CD14-positive monocyte (primary cell): ENCODE measurements at regions not wholly inside any gene's neighbourhood (a gene's known extent, or its start where the extent isn't known, plus 50 kb on each side); places are given as distances from the start of the nearest gene placed in this dataset.

Experiments used
- DNase-seq, 3 donors: peaks; one replicate each; pipeline ENCODE4 v3.0.0-alpha.2; 2011 to 2022
- H2AFZ ChIP-seq: 2 replicates; pipeline ENCODE4 v1.6.0; 2012; ENCODE audit warnings: mild to moderate bottlenecking, low read depth, low read length, inconsistent platforms; ENCODE audit not compliant: insufficient read depth, poor library complexity, severe bottlenecking
- H3K27ac ChIP-seq, 2 donors: 1 replicate in 1 of 2; 2 replicates in 1 of 2; pipeline ENCODE4 v1.5.1; 2012 to 2013; ENCODE audit warnings: low read length in 2 of 2, control low read depth in 1 of 2, inconsistent platforms in 1 of 2, low read depth in 1 of 2, mild to moderate bottlenecking in 1 of 2
- H3K27me3 ChIP-seq, 2 donors: one replicate each; pipeline versions ENCODE4 v1.6.0 to v1.6.1; 2011 to 2013; ENCODE audit warnings: low read length in 2 of 2; ENCODE audit not compliant: control insufficient read depth in 2 of 2, insufficient read depth in 2 of 2
- H3K36me3 ChIP-seq, 2 donors: replicated peaks in 1 of 2; 1 replicate in 1 of 2; 2 replicates in 1 of 2; pipeline versions ENCODE4 v1.5.1 to v1.6.1; 2012 to 2013; ENCODE audit warnings: low read length in 2 of 2, control low read depth in 1 of 2, inconsistent platforms in 1 of 2, mild to moderate bottlenecking in 1 of 2; ENCODE audit not compliant: insufficient read depth in 2 of 2, control insufficient read depth in 1 of 2
- H3K4me1 ChIP-seq, 2 donors: 1 replicate in 1 of 2; 2 replicates in 1 of 2; pipeline versions ENCODE4 v1.5.1 to v1.6.1; 2012 to 2013; ENCODE audit warnings: low read length in 2 of 2, control low read depth in 1 of 2, inconsistent platforms in 1 of 2, mild to moderate bottlenecking in 1 of 2, moderate library complexity in 1 of 2; ENCODE audit not compliant: insufficient read depth in 2 of 2, control insufficient read depth in 1 of 2
- H3K4me2 ChIP-seq: replicated peaks from 2 replicates; pipeline ENCODE3; 2012; ENCODE audit warnings: low read length, moderate library complexity, mild to moderate bottlenecking; ENCODE audit not compliant: poor library complexity, severe bottlenecking; ENCODE audit errors: extremely low read depth
- H3K4me3 ChIP-seq, 3 experiments: fragments of 200-600 bp in 1 of 3; sonication (generic) in 1 of 3; replicated peaks in 1 of 3; 1 replicate in 2 of 3; 2 replicates in 1 of 3; pipeline ENCODE4 v1.5.1; 2011 to 2013; ENCODE audit warnings: low read length in 3 of 3, mild to moderate bottlenecking in 3 of 3, control low read depth in 2 of 3, low read depth in 2 of 3, inconsistent platforms in 1 of 3, moderate library complexity in 1 of 3
- H3K79me2 ChIP-seq: 2 replicates; pipeline ENCODE4 v1.6.0; 2012; ENCODE audit warnings: mild to moderate bottlenecking, control low read depth, inconsistent platforms, low read length, moderate library complexity; ENCODE audit not compliant: insufficient read depth
- H3K9ac ChIP-seq: 2 replicates; pipeline ENCODE4 v1.6.0; 2017; ENCODE audit warnings: low read length, mild to moderate bottlenecking; ENCODE audit not compliant: insufficient read depth, poor library complexity, severe bottlenecking
- H3K9me3 ChIP-seq, 2 donors: replicated peaks in 1 of 2; 1 replicate in 1 of 2; 2 replicates in 1 of 2; pipeline versions ENCODE4 v1.5.1 to v1.6.1; 2012 to 2013; ENCODE audit warnings: low read length in 2 of 2, control low read depth in 1 of 2; ENCODE audit not compliant: control insufficient read depth in 1 of 2, insufficient read depth in 1 of 2
- H4K20me1 ChIP-seq: 2 replicates; pipeline ENCODE4 v1.6.0; 2012; ENCODE audit warnings: mild to moderate bottlenecking, low read length, control low read depth, moderate library complexity; ENCODE audit not compliant: insufficient read depth
- H3K27ac Mint-ChIP-seq, 7 donors: one replicate each; pipeline ENCODE4 v1.8.0; 2020; ENCODE audit warnings: mild to moderate bottlenecking in 7 of 7, mixed read lengths in 7 of 7, moderate library complexity in 6 of 7, inconsistent platforms in 2 of 7
- H3K27me3 Mint-ChIP-seq, 3 donors: one replicate each; pipeline ENCODE4 v1.8.0; 2021 to 2022; ENCODE audit warnings: low read depth in 3 of 3, mild to moderate bottlenecking in 3 of 3, mixed read lengths in 3 of 3, moderate library complexity in 3 of 3, inconsistent platforms in 1 of 3
- H3K36me3 Mint-ChIP-seq, 2 donors: one replicate each; pipeline ENCODE4 v1.8.0; 2020; ENCODE audit warnings: mixed read lengths in 2 of 2, inconsistent platforms in 1 of 2, mild to moderate bottlenecking in 1 of 2
- H3K4me1 Mint-ChIP-seq: one replicate; pipeline ENCODE4 v1.8.0; 2020; ENCODE audit warnings: mild to moderate bottlenecking, mixed read lengths
- H3K4me3 Mint-ChIP-seq, 2 donors: one replicate each; pipeline ENCODE4 v1.8.0; 2020; ENCODE audit warnings: mild to moderate bottlenecking in 2 of 2, mixed read lengths in 2 of 2, moderate library complexity in 1 of 2
- H3K9me3 Mint-ChIP-seq, 7 donors: one replicate each; pipeline ENCODE4 v1.8.0; 2020 to 2022; ENCODE audit warnings: mixed read lengths in 7 of 7, mild to moderate bottlenecking in 6 of 7, moderate library complexity in 6 of 7, inconsistent platforms in 2 of 7
- CTCF ChIP-seq: fragments of 200-600 bp; IDR thresholded peaks from one replicate; pipeline ENCODE4 v1.8.0; 2022; ENCODE audit warnings: antibody characterized with exemption, mild to moderate bottlenecking
- WGBS: methylation state at CpG from one replicate; pipeline ENCODE4 v1.1.5; 2013; ENCODE audit warnings: missing lambda C conversion rate; ENCODE audit not compliant: insufficient coverage; 5-methylcytosine and 5-hydroxymethylcytosine counted together
- intact Hi-C, 2 donors: fragments of 100-400 bp; cut with micrococcal nuclease; formaldehyde crosslinking; loops; one replicate each; pipeline versions ENCODE4 v1.15.0 to v1.15.1; 2023

GRCh38 chr6:75025371-75025770 lies 180.5 kb downstream of the COL12A1 start:
- no peaks in the 10 kb centered on the region for H3K36me3 Mint-ChIP-seq
- Histone ChIP-seq H3K4me2 (no peak overlapping the region), H3K36me3 (no peaks in the 10 kb centered on the region), H3K27ac (no peak overlapping the region), H3K79me2 (no peaks in the 10 kb centered on the region), H3K9ac (no peak overlapping the region), H3K4me3 (no peak overlapping the region), H3K4me1 (no peaks in the 10 kb centered on the region), H3K9me3 (no peaks in the 10 kb centered on the region), H4K20me1 (no peaks in the 10 kb centered on the region), H2AFZ (no peak overlapping the region), H3K27me3 (no peaks in the 10 kb centered on the region)
- WGBS, result 94% methylated on average over 2 of the region's 2 CpGs
- peaks cover 0 to 5% (median 1%) of the 10 kb centered on the region in 3 donors for H3K27me3 Mint-ChIP-seq
- no peak overlapping the region for H3K27ac Mint-ChIP-seq
- DNase-seq, result no peak
- H3K9me3 Mint-ChIP-seq, result peaks cover 0 to 4% (median 1%) of the 10 kb centered on the region in 7 donors
- no peak for TF ChIP-seq CTCF
- H3K4me3 Mint-ChIP-seq, result no peak overlapping the region
- no peaks in the 10 kb centered on the region for H3K4me1 Mint-ChIP-seq
- intact Hi-C loops, result no loop called here

- Histone ChIP-seq H3K4me2 (no peak overlapping the region), H3K27me3 (no peaks in the 10 kb centered on the region), H3K36me3 (no peaks in the 10 kb centered on the region), H3K9ac (no peak overlapping the region), H4K20me1 (no peaks in the 10 kb centered on the region), H3K4me1 (no peaks in the 10 kb centered on the region), H3K4me3 (no peak overlapping the region), H2AFZ (no peak overlapping the region), H3K9me3 (no peaks in the 10 kb centered on the region), H3K79me2 (no peaks in the 10 kb centered on the region), H3K27ac (no peak overlapping the region)
- no peak for TF ChIP-seq CTCF
- no peak for DNase-seq
- H3K4me3 Mint-ChIP-seq, result no peak overlapping the region
- H3K4me1 Mint-ChIP-seq, result no peaks in the 10 kb centered on the region
- H3K27me3 Mint-ChIP-seq, result peaks cover 0 to 5% (median 1%) of the 10 kb centered on the region in 3 donors
- no peaks in the 10 kb centered on the region for H3K36me3 Mint-ChIP-seq
- H3K27ac Mint-ChIP-seq, result no peak overlapping the region
- no CpG with 5 or more reads among the region's 1 CpG for WGBS
- intact Hi-C loops, result no loop called here
- H3K9me3 Mint-ChIP-seq, result peaks cover 0 to 4% (median 1%) of the 10 kb centered on the region in 7 donors
Measured at GRCh38 chr6:75024828-75025227, 181.0 kb downstream of the COL12A1 start.
